Thymus (tissue), 11 donors: ENCODE measurements at regions not wholly inside any gene's neighbourhood (a gene's known extent, or its start where the extent isn't known, plus 50 kb on each side); places are given as distances from the start of the nearest gene placed in this dataset.

Experiments
- DNase-seq, 9 donors: peaks; one replicate each; pipeline ENCODE4 v3.0.0-alpha.2; 2013; ENCODE audit warnings: low spot score in 9 of 9, low read depth in 6 of 9, missing footprints in 1 of 9
- H3K27ac ChIP-seq, 2 donors: one replicate each; pipeline ENCODE4 v1.5.1; 2013; ENCODE audit warnings: control low read depth in 1 of 2, low read depth in 1 of 2, low read length in 1 of 2, mild to moderate bottlenecking in 1 of 2, moderate library complexity in 1 of 2
- H3K27me3 ChIP-seq, 2 donors: one replicate each; pipeline ENCODE4 v1.5.1; 2013; ENCODE audit warnings: low read length in 1 of 2; ENCODE audit not compliant: control insufficient read depth in 2 of 2, insufficient read depth in 1 of 2
- H3K36me3 ChIP-seq, 2 donors: one replicate each; pipeline ENCODE4 v1.5.1; 2013; ENCODE audit warnings: low read length in 1 of 2, mild to moderate bottlenecking in 1 of 2, moderate library complexity in 1 of 2; ENCODE audit not compliant: control insufficient read depth in 2 of 2, insufficient read depth in 2 of 2
- H3K4me1 ChIP-seq, 2 donors: one replicate each; pipeline ENCODE4 v1.5.1; 2013; ENCODE audit warnings: low read length in 2 of 2; ENCODE audit not compliant: control insufficient read depth in 2 of 2, insufficient read depth in 2 of 2
- H3K4me3 ChIP-seq, 2 donors: one replicate each; pipeline ENCODE4 v1.5.1; 2013; ENCODE audit warnings: low read length in 2 of 2, control low read depth in 1 of 2, mild to moderate bottlenecking in 1 of 2
- H3K9me3 ChIP-seq, 2 donors: one replicate each; pipeline ENCODE4 v1.5.1; 2013; ENCODE audit warnings: low read length in 1 of 2, mild to moderate bottlenecking in 1 of 2; ENCODE audit not compliant: control insufficient read depth in 2 of 2, insufficient read depth in 1 of 2
- WGBS: extraction: QIAGEN DNeasy Blood & Tissue Kit; methylation state at CpG from one replicate; pipeline ENCODE4 v1.1.7; 2013; 5-methylcytosine and 5-hydroxymethylcytosine counted together
- donor health status: healthy.

DNA sequence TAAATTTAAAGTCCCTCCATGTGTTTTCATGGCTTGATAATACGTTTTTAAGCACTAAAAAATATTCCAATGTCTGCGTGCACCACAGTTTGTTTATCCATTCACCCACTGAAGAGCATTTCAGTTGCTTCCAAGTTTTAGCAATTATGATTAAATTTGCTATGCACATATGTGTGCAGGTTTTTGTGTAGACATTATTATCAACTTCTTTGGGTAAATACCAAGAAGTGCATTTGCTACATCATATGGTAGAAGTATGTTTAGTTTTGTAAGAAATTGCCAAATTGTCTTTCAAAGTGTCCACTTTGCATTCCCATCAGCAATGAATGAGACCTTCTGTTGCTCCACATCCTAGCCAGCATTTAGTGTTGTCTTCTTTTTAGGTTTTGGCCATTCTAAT, 550.0 kb downstream of the BRINP3 start:
- Histone ChIP-seq H3K4me1 (no peaks in the 10 kb centered on the region), H3K27me3 (no peaks in the 10 kb centered on the region), H3K36me3 (no peaks in the 10 kb centered on the region), H3K4me3 (no peak overlapping the region), H3K27ac (no peak overlapping the region), H3K9me3 (peaks cover 0 to 3% of the 10 kb centered on the region in 2 donors)
- WGBS: 85% methylated on average over 2 of the region's 2 CpGs
- no peak for DNase-seq

DNA sequence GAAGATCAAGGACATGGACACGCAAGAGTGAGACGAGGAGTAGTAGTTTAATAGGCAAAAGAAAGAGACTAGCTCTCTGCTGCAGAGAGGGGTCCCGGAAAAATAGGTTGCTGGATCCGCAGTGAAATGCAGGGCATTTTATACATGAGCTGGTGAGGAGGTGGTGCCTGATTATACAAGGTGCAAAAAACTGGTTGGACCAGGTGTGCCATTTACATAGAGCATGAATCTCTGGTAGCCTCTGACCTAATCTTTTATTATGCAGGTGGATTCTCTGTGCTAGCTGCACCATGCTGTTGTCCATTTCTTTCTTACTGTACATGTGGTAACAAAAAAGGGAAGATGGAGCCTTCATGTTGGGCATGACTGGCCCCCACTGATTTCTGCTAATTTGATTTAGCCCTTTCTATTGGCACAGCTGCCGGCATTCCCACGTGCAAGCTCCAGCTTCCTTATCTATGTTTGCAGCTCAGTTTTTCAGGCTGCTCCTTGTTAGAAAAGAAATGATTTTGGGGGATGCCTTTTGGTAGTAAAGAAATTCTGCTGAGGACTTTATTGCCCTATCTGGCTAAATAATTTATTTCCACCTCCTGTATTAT, 548.1 kb downstream of the BRINP3 start:
- no peak overlapping the region for H3K27ac ChIP-seq
- 89% methylated on average over 6 of the region's 6 CpGs for WGBS
- H3K36me3 ChIP-seq: no peaks in the 10 kb centered on the region
- H3K9me3 ChIP-seq: peaks cover 0 to 3% of the 10 kb centered on the region in 2 donors
- no peak for DNase-seq
- no peaks in the 10 kb centered on the region for H3K27me3 ChIP-seq
- H3K4me3 ChIP-seq: no peak overlapping the region
- H3K4me1 ChIP-seq: no peaks in the 10 kb centered on the region

DNA sequence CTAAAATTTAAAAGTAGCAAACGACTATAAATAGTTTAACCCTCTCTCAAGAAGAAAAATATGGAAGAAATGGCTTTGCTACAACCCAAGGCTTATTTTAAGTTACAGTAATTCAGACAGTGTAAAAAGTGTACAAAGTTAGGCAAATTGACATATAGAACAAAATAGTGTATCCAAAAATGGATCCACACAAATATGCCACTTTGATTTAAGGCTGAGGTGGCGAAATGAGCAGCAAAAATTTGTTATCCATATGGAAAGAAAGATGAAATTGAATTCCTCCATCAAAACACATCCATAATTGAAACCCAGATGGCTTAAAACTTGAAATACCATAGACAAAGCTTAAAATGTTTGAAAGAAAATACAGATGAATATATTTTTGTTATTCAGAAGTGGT, 540.8 kb downstream of the BRINP3 start:
- H3K4me1 ChIP-seq: no peaks in the 10 kb centered on the region
- 81% methylated on average over 2 of the region's 2 CpGs for WGBS
- no peaks in the 10 kb centered on the region for H3K36me3 ChIP-seq
- no peak for DNase-seq
- H3K9me3 ChIP-seq: no peaks in the 10 kb centered on the region
- H3K27me3 ChIP-seq: no peaks in the 10 kb centered on the region
- no peak overlapping the region for H3K4me3 ChIP-seq
- H3K27ac ChIP-seq: no peak overlapping the region

DNA sequence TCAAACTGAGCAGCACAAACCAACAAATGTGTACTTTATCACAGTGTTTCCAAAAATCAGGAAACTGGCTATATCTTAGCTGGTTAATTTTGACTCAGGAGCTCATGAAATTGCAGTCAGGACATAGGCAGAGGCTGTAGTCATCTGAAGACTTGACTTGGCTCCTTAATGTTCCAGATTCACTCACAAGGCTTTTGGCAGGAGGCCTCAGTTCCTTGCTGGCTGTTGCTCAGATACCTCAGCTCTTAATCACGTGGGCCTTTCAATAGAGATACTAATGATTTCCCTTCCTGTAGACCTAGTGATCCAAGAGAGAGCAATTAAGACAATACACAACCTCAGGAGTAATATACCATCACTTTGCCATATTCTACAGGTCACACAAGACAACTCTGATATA, 537.7 kb downstream of the BRINP3 start:
- Histone ChIP-seq H3K9me3 (no peaks in the 10 kb centered on the region), H3K36me3 (no peaks in the 10 kb centered on the region), H3K4me1 (no peaks in the 10 kb centered on the region), H3K27me3 (no peaks in the 10 kb centered on the region), H3K4me3 (no peak overlapping the region), H3K27ac (no peak overlapping the region)
- 55% methylated on average over 1 of the region's 1 CpG for WGBS
- DNase-seq: no peak

DNA sequence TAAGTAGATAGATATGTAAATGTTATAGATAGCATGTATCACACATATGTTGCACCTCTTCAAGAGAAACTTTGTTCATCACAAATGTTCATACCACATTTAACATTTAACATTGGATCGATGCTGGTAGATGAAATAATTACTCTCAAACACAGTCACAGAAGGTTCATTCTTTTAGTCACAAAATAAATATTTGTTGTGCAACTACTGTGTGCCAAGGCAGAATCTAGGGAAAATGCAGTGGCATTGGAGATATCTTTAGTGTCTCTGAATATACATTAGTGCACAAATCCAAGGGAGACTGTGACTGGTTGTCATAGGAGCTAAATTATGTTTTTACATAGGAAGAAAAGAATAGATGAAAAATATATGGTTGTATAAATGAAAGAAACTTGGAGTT, 535.7 kb downstream of the BRINP3 start:
- Histone ChIP-seq H3K9me3 (no peaks in the 10 kb centered on the region), H3K36me3 (no peaks in the 10 kb centered on the region), H3K4me3 (no peak overlapping the region), H3K4me1 (no peaks in the 10 kb centered on the region), H3K27me3 (no peaks in the 10 kb centered on the region), H3K27ac (no peak overlapping the region)
- DNase-seq: no peak
- WGBS: 95% methylated on average over 1 of the region's 1 CpG

DNA sequence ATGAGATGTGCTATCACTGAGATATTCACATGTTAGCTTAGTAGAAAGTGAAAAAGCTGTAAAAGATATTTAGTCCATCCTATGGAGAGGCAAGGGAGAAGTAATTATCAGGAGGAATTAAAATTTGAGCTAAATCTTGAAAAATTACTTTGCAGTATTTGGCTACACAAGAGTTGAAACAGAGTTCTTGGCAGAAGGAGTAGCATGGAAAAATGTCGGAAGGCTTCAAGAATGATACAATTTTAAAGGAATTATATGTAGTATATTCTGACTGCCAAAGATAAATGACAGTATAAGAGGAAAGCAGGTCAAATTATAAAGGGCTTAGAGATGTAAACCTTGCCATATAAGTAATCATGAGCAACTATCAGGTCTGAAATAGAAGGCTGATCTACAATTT, 518.9 kb downstream of the BRINP3 start:
- 90% methylated on average over 1 of the region's 1 CpG for WGBS
- DNase-seq: no peak
- Histone ChIP-seq H3K9me3 (no peaks in the 10 kb centered on the region), H3K27me3 (no peaks in the 10 kb centered on the region), H3K27ac (no peak overlapping the region), H3K36me3 (no peaks in the 10 kb centered on the region), H3K4me1 (no peaks in the 10 kb centered on the region), H3K4me3 (no peak overlapping the region)

DNA sequence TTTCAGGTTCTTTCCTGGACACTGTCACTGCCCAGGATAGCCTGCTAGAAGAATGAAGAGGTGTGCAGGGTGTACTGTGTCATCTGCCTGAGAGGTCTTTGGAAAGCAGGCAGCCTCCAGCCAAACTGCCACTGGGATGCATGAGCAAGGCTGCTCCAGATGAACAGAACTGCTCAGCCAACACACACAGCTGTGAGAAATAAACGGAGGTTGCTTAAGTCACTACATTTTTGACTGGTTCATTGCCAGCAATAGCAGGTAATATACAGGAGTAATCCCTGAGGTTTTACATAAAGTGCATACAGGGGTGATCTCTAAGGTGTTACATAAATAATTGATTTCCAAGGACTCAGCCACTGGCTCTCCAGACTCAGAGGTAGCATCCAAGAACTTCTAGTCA, 516.9 kb downstream of the BRINP3 start:
- no peaks in the 10 kb centered on the region for H3K27me3 ChIP-seq
- H3K4me1 ChIP-seq: no peaks in the 10 kb centered on the region
- H3K9me3 ChIP-seq: no peaks in the 10 kb centered on the region
- no peaks in the 10 kb centered on the region for H3K36me3 ChIP-seq
- 87% methylated on average over 1 of the region's 1 CpG for WGBS
- no peak for DNase-seq
- no peak overlapping the region for H3K27ac ChIP-seq
- no peak overlapping the region for H3K4me3 ChIP-seq

DNA sequence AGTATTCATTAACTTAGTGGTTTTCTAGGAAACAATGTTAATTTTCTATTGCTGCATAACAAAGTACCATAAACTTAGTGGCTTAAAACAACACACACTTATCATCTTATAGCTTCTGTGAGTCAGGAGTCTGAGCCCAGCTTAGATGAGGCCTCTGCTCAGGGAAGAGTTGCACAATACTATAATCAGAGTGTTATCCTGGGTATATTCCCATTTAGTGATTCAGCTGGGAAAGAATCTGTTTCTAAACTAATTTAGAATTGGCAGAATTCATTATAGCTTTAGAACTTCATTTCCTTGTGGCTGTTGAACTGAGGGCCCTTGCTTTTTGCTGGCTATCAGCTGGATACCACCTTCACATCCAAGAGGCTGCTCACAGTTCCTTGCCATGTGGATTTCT, 515.5 kb downstream of the BRINP3 start:
- H3K9me3 ChIP-seq: no peaks in the 10 kb centered on the region
- H3K36me3 ChIP-seq: no peaks in the 10 kb centered on the region
- no peak overlapping the region for H3K4me3 ChIP-seq
- H3K27me3 ChIP-seq: no peaks in the 10 kb centered on the region
- no peak overlapping the region for H3K27ac ChIP-seq
- H3K4me1 ChIP-seq: no peaks in the 10 kb centered on the region
- no peak for DNase-seq

DNA sequence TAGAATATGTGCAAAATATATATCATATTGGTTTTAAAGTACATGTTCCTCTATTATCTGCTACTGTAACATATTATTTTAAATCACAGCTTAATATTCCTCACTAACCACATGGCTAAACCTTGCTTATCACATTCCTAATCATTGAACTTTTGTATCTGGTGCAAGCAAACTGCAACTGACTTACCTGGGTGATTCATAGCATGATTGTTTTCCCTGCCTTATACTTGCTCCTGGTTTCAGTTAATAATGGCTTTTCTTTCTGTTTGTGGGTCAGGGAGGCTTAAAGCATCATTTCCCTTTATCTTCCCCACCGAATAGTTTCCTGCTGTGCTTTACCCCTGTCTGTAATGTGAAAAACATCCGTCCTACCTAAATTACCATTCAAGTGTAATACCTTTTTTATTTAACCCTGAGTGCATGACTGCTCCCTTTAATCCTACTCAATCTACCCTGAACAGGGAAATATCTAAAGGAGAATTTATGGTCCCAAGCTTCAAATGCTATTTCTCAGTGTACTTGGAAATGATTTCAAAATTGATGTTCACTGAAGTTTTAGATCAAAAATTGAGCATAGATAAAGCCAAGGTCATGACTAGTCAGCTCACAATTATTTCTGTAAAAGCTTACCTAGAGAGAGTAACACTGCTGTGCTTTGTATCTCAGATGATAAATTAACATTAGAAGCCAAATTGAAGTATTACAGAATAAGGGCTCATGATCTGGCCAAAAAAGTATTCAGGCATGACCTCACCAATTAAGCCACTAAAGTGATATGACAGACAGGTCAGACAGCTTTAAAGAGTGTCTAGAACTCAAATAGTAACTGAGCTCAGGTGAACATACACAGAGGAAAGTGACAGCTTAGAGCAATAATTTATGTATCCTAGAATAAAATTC, 507.1 kb downstream of the BRINP3 start:
- no peaks in the 10 kb centered on the region for H3K4me1 ChIP-seq
- H3K27ac ChIP-seq: no peak overlapping the region
- no peak overlapping the region for H3K4me3 ChIP-seq
- no peaks in the 10 kb centered on the region for H3K9me3 ChIP-seq
- H3K27me3 ChIP-seq: no peaks in the 10 kb centered on the region
- no peaks in the 10 kb centered on the region for H3K36me3 ChIP-seq
- no peak for DNase-seq
- WGBS: 13% methylated on average over 2 of the region's 2 CpGs
